ENCODE measurements at regions not wholly inside any gene's neighbourhood (a gene's known extent, or its start where the extent isn't known, plus 50 kb on each side); places are given as distances from the start of the nearest gene placed in this dataset.

DNA sequence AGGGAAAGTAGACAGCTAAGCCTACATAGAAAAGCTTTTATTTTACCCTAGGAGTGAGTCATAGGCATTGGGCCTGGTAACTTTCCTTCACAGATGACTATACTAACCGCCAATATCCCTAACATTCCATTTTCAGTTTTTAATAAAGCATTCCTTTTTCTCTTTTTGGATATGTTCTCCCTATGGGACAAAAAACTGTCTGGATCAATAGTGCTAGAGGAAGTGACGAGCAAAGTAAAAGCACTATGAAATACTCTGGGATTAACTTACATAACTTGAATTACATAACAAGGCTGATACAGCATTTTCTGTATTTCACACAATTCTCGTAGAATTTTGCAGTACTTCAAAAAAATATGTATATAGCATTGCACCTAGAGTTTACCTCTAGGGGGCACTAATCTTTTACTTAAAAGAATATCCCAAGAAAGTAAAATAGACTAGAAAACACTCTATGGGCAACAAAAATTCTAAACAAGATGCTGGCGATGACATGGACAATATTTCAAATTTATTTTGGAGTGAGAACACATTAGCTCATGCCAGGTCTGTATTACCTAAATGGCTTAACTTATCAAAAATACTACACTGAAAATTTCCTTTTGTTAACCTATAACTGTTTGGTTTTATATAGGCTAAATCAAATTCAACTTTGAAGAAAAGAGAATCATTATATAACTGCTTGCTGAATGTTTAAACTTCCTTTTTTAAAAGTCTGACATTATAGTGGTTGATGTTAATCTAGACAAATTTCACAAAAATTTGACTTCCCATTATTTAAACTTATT is 66.3 kb upstream of the DST start:
- peak in 1 of 2 donors; percentile 36 for DNase-seq
- H3K27ac ChIP-seq (ENCODE audit: low read length) = no peak overlapping the region
- H3K36me3 ChIP-seq (ENCODE audit: control insufficient read depth, insufficient read depth, low read length) = no peaks in the 10 kb centered on the region
- no peaks in the 10 kb centered on the region for H3K9me3 ChIP-seq (ENCODE audit: control insufficient read depth, low read depth, low read length)
- H3K4me3 ChIP-seq (ENCODE audit: low read length) = no peak overlapping the region
- no peaks in the 10 kb centered on the region for H3K27me3 ChIP-seq (ENCODE audit: control insufficient read depth, insufficient read depth, low read length)
- no peaks in the 10 kb centered on the region for H3K4me1 ChIP-seq (ENCODE audit: control insufficient read depth, insufficient read depth, low read length)
- WGBS (ENCODE audit: insufficient coverage, low lambda C conversion rate) = 43% methylated on average over 1 of the region's 4 CpGs

DNA sequence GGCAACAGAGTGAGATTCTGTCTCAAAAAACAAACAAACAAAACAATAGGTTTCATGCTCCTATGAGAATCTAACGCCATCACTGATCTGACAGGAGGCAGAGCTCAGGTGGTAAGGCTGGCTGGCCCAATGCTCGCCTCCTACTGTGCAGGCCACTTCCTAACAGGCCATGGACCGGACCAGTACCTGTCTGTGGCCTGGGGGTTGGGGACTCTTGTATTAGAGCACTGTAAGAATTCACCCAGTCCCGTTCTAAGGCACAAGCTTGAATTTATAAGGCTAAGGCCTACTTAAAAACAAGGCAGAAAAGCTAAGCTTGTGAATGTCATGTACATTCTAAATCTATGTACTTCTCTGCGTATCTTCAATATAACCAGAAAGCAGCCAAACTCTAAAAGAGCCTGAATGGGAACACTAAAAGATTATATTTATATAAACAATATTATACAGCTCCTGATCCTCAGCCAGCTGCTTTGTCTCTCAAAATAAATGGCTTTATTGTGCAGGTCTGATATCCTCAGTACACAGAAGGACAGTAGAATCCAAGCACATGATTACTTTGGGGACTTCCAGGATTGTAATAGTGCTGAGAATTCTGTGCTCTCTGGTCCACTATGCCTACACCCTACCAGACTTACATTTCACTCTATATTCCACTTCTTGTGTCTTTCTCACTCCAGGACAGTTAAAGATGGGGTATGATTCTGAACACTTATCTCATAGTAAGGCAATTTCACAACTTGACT is 64.5 kb upstream of the DST start:
- 71% methylated on average over 1 of the region's 5 CpGs for WGBS (ENCODE audit: insufficient coverage, low lambda C conversion rate)
- H3K27ac ChIP-seq (ENCODE audit: low read length) = no peak overlapping the region
- no peak for DNase-seq
- H3K27me3 ChIP-seq (ENCODE audit: control insufficient read depth, insufficient read depth, low read length) = no peaks in the 10 kb centered on the region
- no peaks in the 10 kb centered on the region for H3K4me1 ChIP-seq (ENCODE audit: control insufficient read depth, insufficient read depth, low read length)
- no peaks in the 10 kb centered on the region for H3K9me3 ChIP-seq (ENCODE audit: control insufficient read depth, low read depth, low read length)
- no peaks in the 10 kb centered on the region for H3K36me3 ChIP-seq (ENCODE audit: control insufficient read depth, insufficient read depth, low read length)
- no peak overlapping the region for H3K4me3 ChIP-seq (ENCODE audit: low read length)

GRCh38 chr6:56699066-56699654 is 56.5 kb upstream of the DST start:
- no CpG with 5 or more reads among the region's 1 CpG for WGBS (ENCODE audit: insufficient coverage, low lambda C conversion rate)
- Histone ChIP-seq H3K4me3 (ENCODE audit: low read length) (no peak overlapping the region), H3K9me3 (ENCODE audit: control insufficient read depth, low read depth, low read length) (no peaks in the 10 kb centered on the region), H3K27me3 (ENCODE audit: control insufficient read depth, insufficient read depth, low read length) (no peaks in the 10 kb centered on the region), H3K4me1 (ENCODE audit: control insufficient read depth, insufficient read depth, low read length) (peaks cover 5% of the 10 kb centered on the region), H3K36me3 (ENCODE audit: control insufficient read depth, insufficient read depth, low read length) (no peaks in the 10 kb centered on the region), H3K27ac (ENCODE audit: low read length) (no peak overlapping the region)
- peak in 1 of 2 donors; percentile 32 for DNase-seq

- Histone ChIP-seq H3K27ac (ENCODE audit: low read length) (no peak overlapping the region), H3K36me3 (ENCODE audit: control insufficient read depth, insufficient read depth, low read length) (no peaks in the 10 kb centered on the region), H3K9me3 (ENCODE audit: control insufficient read depth, low read depth, low read length) (no peaks in the 10 kb centered on the region), H3K27me3 (ENCODE audit: control insufficient read depth, insufficient read depth, low read length) (no peaks in the 10 kb centered on the region), H3K4me3 (ENCODE audit: low read length) (no peak overlapping the region), H3K4me1 (ENCODE audit: control insufficient read depth, insufficient read depth, low read length) (peaks cover 6% of the 10 kb centered on the region)
- DNase-seq = no peak
Observed at GRCh38 chr6:56695702-56696101, 53.0 kb upstream of the DST start.

GRCh38 chr6:56694002-56694401 is 51.3 kb upstream of the DST start:
- no peaks in the 10 kb centered on the region for H3K9me3 ChIP-seq (ENCODE audit: control insufficient read depth, low read depth, low read length)
- peaks cover 6% of the 10 kb centered on the region for H3K4me1 ChIP-seq (ENCODE audit: control insufficient read depth, insufficient read depth, low read length)
- no peaks in the 10 kb centered on the region for H3K36me3 ChIP-seq (ENCODE audit: control insufficient read depth, insufficient read depth, low read length)
- no peaks in the 10 kb centered on the region for H3K27me3 ChIP-seq (ENCODE audit: control insufficient read depth, insufficient read depth, low read length)
- H3K4me3 ChIP-seq (ENCODE audit: low read length) = no peak overlapping the region
- peak overlapping the region; percentile 93 for H3K27ac ChIP-seq (ENCODE audit: low read length)
- DNase-seq = peak in 1 of 2 donors; percentile 65

DNA sequence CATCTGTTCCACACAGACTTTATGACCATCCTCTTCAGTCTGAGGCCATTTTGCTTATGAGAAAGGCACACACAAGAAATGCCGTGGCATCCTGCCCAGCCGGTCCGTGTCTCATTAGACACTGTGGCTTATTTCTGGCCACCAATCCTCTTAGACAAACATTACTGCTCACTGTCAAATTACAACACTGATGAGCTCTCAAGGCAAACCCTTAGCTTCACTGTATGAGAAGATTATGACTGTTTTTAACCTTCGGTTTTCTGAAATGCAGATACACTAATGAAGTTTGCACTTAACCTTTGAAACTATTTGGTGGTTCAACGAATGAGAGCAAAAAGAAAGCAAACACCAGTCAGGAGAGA is 50.5 kb upstream of the DST start:
- peak overlapping the region; percentile 93 for H3K27ac ChIP-seq (ENCODE audit: low read length)
- H3K27me3 ChIP-seq (ENCODE audit: control insufficient read depth, insufficient read depth, low read length) = no peaks in the 10 kb centered on the region
- H3K36me3 ChIP-seq (ENCODE audit: control insufficient read depth, insufficient read depth, low read length) = no peaks in the 10 kb centered on the region
- no peaks in the 10 kb centered on the region for H3K9me3 ChIP-seq (ENCODE audit: control insufficient read depth, low read depth, low read length)
- peak; percentile 81 to 92 for DNase-seq
- 25% methylated on average over 1 of the region's 5 CpGs for WGBS (ENCODE audit: insufficient coverage, low lambda C conversion rate)
- peaks cover 6% of the 10 kb centered on the region for H3K4me1 ChIP-seq (ENCODE audit: control insufficient read depth, insufficient read depth, low read length)
- peak overlapping the region; percentile 51 for H3K4me3 ChIP-seq (ENCODE audit: low read length)

DNA sequence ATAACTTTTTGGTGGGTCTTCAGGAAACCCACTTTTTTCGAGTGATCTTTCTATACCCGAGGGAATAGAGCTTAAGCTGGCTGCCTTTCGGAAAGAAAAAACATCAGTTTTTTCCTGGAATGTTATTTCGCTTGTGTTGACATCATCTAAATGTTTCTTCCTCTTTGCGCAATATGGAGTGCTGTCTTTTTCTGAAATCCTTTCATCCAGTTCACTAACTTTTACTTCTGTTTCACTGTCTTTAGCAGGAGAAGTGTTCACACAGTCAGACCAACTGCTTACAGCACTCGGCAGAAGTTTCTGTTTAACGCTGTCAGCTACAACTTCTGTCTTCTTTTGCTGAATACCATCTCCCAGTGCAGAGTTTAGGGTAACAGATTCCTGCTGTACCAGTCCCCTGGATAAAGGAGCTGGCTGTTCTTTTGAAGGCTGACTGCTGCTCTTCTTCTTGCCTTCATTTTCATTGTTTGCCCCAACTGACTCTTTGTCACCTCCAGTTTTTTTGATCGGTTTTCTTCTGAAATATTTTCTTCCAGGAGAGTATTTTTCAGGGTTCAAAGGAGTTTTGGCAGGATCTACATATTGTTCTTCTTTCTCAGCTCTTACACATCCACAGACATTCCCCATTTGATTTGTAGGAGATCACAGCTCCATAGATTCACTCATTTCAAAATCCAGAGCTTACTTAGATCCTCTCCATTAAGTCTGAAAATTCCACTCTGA is 50.0 kb upstream of the DST start:
- no peaks in the 10 kb centered on the region for H3K36me3 ChIP-seq (ENCODE audit: control insufficient read depth, insufficient read depth, low read length)
- 53% methylated on average over 4 of the region's 8 CpGs for whole genome bisulfite sequencing (ENCODE audit: insufficient coverage, low lambda C conversion rate)
- no peaks in the 10 kb centered on the region for H3K27me3 ChIP-seq (ENCODE audit: control insufficient read depth, insufficient read depth, low read length)
- DNase-seq = peak in 1 of 2 donors; percentile 67
- H3K4me1 ChIP-seq (ENCODE audit: control insufficient read depth, insufficient read depth, low read length) = peaks cover 6% of the 10 kb centered on the region
- peak overlapping the region; percentile 93 for H3K27ac ChIP-seq (ENCODE audit: low read length)
- H3K9me3 ChIP-seq (ENCODE audit: control insufficient read depth, low read depth, low read length) = no peaks in the 10 kb centered on the region
- peak overlapping the region; percentile 51 for H3K4me3 ChIP-seq (ENCODE audit: low read length)
